ENCODE measurements at regions not wholly inside any gene's neighbourhood (a gene's known extent, or its start where the extent isn't known, plus 50 kb on each side); places are given as distances from the start of the nearest gene placed in this dataset.

GRCh38 chrX:11953615-11954014 is 184.7 kb upstream of the FRMPD4 start:
- peak; percentile 21 for DNase-seq (ENCODE audit: low read depth)

GRCh38 chrX:11954176-11954575 is 184.1 kb upstream of the FRMPD4 start:
- H3K27me3 ChIP-seq (replicated peaks; ENCODE audit: control insufficient read depth, insufficient read depth, low read length) = no peaks in the 10 kb centered on the region
- no peak overlapping the region for H3K9ac ChIP-seq (ENCODE audit: low read length)
- H3K9me3 ChIP-seq (ENCODE audit: control insufficient read depth, low read length) = no peaks in the 10 kb centered on the region
- DNase-seq (ENCODE audit: low read depth) = no peak
- H3K4me1 ChIP-seq (ENCODE audit: control insufficient read depth, insufficient read depth, low read length) = peaks cover 3% of the 10 kb centered on the region
- H3K36me3 ChIP-seq (ENCODE audit: control insufficient read depth, insufficient read depth, low read length, severe bottlenecking) = no peaks in the 10 kb centered on the region
- H3K4me3 ChIP-seq (ENCODE audit: low read length) = no peak overlapping the region

More at GRCh38 chrX:11953615-11954014, 184.7 kb upstream of the FRMPD4 start:
- no peaks in the 10 kb centered on the region for H3K36me3 ChIP-seq (ENCODE audit: control insufficient read depth, insufficient read depth, low read length, severe bottlenecking)
- H3K9ac ChIP-seq (ENCODE audit: low read length) = no peak overlapping the region
- no peaks in the 10 kb centered on the region for H3K27me3 ChIP-seq (replicated peaks; ENCODE audit: control insufficient read depth, insufficient read depth, low read length)
- H3K9me3 ChIP-seq (ENCODE audit: control insufficient read depth, low read length) = no peaks in the 10 kb centered on the region
- H3K4me1 ChIP-seq (ENCODE audit: control insufficient read depth, insufficient read depth, low read length) = peaks cover 3% of the 10 kb centered on the region
- no peak overlapping the region for H3K4me3 ChIP-seq (ENCODE audit: low read length)

GRCh38 chrX:11960031-11960430 is 178.2 kb upstream of the FRMPD4 start:
- H3K9me3 ChIP-seq (ENCODE audit: control insufficient read depth, low read length) = no peaks in the 10 kb centered on the region
- peaks cover 4% of the 10 kb centered on the region for H3K27me3 ChIP-seq (replicated peaks; ENCODE audit: control insufficient read depth, insufficient read depth, low read length)
- no peak for DNase-seq (ENCODE audit: low read depth)
- no peak overlapping the region for H3K9ac ChIP-seq (ENCODE audit: low read length)
- H3K36me3 ChIP-seq (ENCODE audit: control insufficient read depth, insufficient read depth, low read length, severe bottlenecking) = no peaks in the 10 kb centered on the region
- no peak overlapping the region for H3K4me3 ChIP-seq (ENCODE audit: low read length)
- H3K4me1 ChIP-seq (ENCODE audit: control insufficient read depth, insufficient read depth, low read length) = no peaks in the 10 kb centered on the region

- Histone ChIP-seq H3K36me3 (ENCODE audit: control insufficient read depth, insufficient read depth, low read length, severe bottlenecking) (no peaks in the 10 kb centered on the region), H3K4me3 (ENCODE audit: low read length) (no peak overlapping the region), H3K4me1 (ENCODE audit: control insufficient read depth, insufficient read depth, low read length) (peaks cover 3% of the 10 kb centered on the region), H3K9me3 (ENCODE audit: control insufficient read depth, low read length) (no peaks in the 10 kb centered on the region), H3K9ac (ENCODE audit: low read length) (no peak overlapping the region), H3K27me3 (replicated peaks; ENCODE audit: control insufficient read depth, insufficient read depth, low read length) (peaks cover 4% of the 10 kb centered on the region)
- no peak for DNase-seq (ENCODE audit: low read depth)
These were observed 172.8 kb upstream of the FRMPD4 start for GRCh38 chrX:11965436-11965835.

GRCh38 chrX:11967986-11968869 is 170.0 kb upstream of the FRMPD4 start:
- Histone ChIP-seq H3K4me1 (ENCODE audit: control insufficient read depth, insufficient read depth, low read length) (peaks cover 8% of the 10 kb centered on the region), H3K4me3 (ENCODE audit: low read length) (no peak overlapping the region), H3K9me3 (ENCODE audit: control insufficient read depth, low read length) (no peaks in the 10 kb centered on the region), H3K27me3 (replicated peaks; ENCODE audit: control insufficient read depth, insufficient read depth, low read length) (peaks cover 4% of the 10 kb centered on the region), H3K36me3 (ENCODE audit: control insufficient read depth, insufficient read depth, low read length, severe bottlenecking) (no peaks in the 10 kb centered on the region), H3K9ac (ENCODE audit: low read length) (no peak overlapping the region)
- no peak for DNase-seq (ENCODE audit: low read depth)

GRCh38 chrX:11968991-11969390 is 169.3 kb upstream of the FRMPD4 start:
- Histone ChIP-seq H3K27me3 (replicated peaks; ENCODE audit: control insufficient read depth, insufficient read depth, low read length) (peaks cover 3% of the 10 kb centered on the region), H3K9me3 (ENCODE audit: control insufficient read depth, low read length) (no peaks in the 10 kb centered on the region), H3K4me3 (ENCODE audit: low read length) (no peak overlapping the region), H3K36me3 (ENCODE audit: control insufficient read depth, insufficient read depth, low read length, severe bottlenecking) (no peaks in the 10 kb centered on the region), H3K9ac (ENCODE audit: low read length) (no peak overlapping the region), H3K4me1 (ENCODE audit: control insufficient read depth, insufficient read depth, low read length) (peaks cover 8% of the 10 kb centered on the region)
- DNase-seq (ENCODE audit: low read depth) = peak; percentile 2

GRCh38 chrX:11970578-11971359 is 167.5 kb upstream of the FRMPD4 start:
- no peaks in the 10 kb centered on the region for H3K9me3 ChIP-seq (ENCODE audit: control insufficient read depth, low read length)
- peaks cover 8% of the 10 kb centered on the region for H3K4me1 ChIP-seq (ENCODE audit: control insufficient read depth, insufficient read depth, low read length)
- H3K27me3 ChIP-seq (replicated peaks; ENCODE audit: control insufficient read depth, insufficient read depth, low read length) = peaks cover 3% of the 10 kb centered on the region
- DNase-seq (ENCODE audit: low read depth) = no peak
- no peaks in the 10 kb centered on the region for H3K36me3 ChIP-seq (ENCODE audit: control insufficient read depth, insufficient read depth, low read length, severe bottlenecking)
- no peak overlapping the region for H3K4me3 ChIP-seq (ENCODE audit: low read length)
- H3K9ac ChIP-seq (ENCODE audit: low read length) = no peak overlapping the region

- H3K9me3 ChIP-seq (ENCODE audit: control insufficient read depth, low read length) = no peaks in the 10 kb centered on the region
- no peak overlapping the region for H3K9ac ChIP-seq (ENCODE audit: low read length)
- peaks cover 3% of the 10 kb centered on the region for H3K27me3 ChIP-seq (replicated peaks; ENCODE audit: control insufficient read depth, insufficient read depth, low read length)
- no peak overlapping the region for H3K4me3 ChIP-seq (ENCODE audit: low read length)
- H3K36me3 ChIP-seq (ENCODE audit: control insufficient read depth, insufficient read depth, low read length, severe bottlenecking) = no peaks in the 10 kb centered on the region
- no peak for DNase-seq (ENCODE audit: low read depth)
- H3K4me1 ChIP-seq (ENCODE audit: control insufficient read depth, insufficient read depth, low read length) = no peaks in the 10 kb centered on the region
These were observed 161.6 kb upstream of the FRMPD4 start for GRCh38 chrX:11976663-11977062.

GRCh38 chrX:11992271-11992670 is 146.0 kb upstream of the FRMPD4 start:
- no peaks in the 10 kb centered on the region for H3K36me3 ChIP-seq (ENCODE audit: control insufficient read depth, insufficient read depth, low read length, severe bottlenecking)
- no peak overlapping the region for H3K4me3 ChIP-seq (ENCODE audit: low read length)
- H3K27me3 ChIP-seq (replicated peaks; ENCODE audit: control insufficient read depth, insufficient read depth, low read length) = no peaks in the 10 kb centered on the region
- DNase-seq (ENCODE audit: low read depth) = peak; percentile 7
- H3K9me3 ChIP-seq (ENCODE audit: control insufficient read depth, low read length) = peaks cover 8% of the 10 kb centered on the region
- no peak overlapping the region for H3K9ac ChIP-seq (ENCODE audit: low read length)
- H3K4me1 ChIP-seq (ENCODE audit: control insufficient read depth, insufficient read depth, low read length) = no peaks in the 10 kb centered on the region

- Histone ChIP-seq H3K4me3 (ENCODE audit: low read length) (no peak overlapping the region), H3K4me1 (ENCODE audit: control insufficient read depth, insufficient read depth, low read length) (no peaks in the 10 kb centered on the region), H3K27me3 (replicated peaks; ENCODE audit: control insufficient read depth, insufficient read depth, low read length) (no peaks in the 10 kb centered on the region), H3K9ac (ENCODE audit: low read length) (no peak overlapping the region), H3K9me3 (ENCODE audit: control insufficient read depth, low read length) (no peaks in the 10 kb centered on the region), H3K36me3 (ENCODE audit: control insufficient read depth, insufficient read depth, low read length, severe bottlenecking) (no peaks in the 10 kb centered on the region)
- DNase-seq (ENCODE audit: low read depth) = no peak
These were observed 143.1 kb upstream of the FRMPD4 start for GRCh38 chrX:11995146-11995545.

- no peaks in the 10 kb centered on the region for H3K36me3 ChIP-seq (ENCODE audit: control insufficient read depth, insufficient read depth, low read length, severe bottlenecking)
- H3K4me1 ChIP-seq (ENCODE audit: control insufficient read depth, insufficient read depth, low read length) = no peaks in the 10 kb centered on the region
- no peak overlapping the region for H3K4me3 ChIP-seq (ENCODE audit: low read length)
- no peak for DNase-seq (ENCODE audit: low read depth)
- H3K9me3 ChIP-seq (ENCODE audit: control insufficient read depth, low read length) = no peaks in the 10 kb centered on the region
- no peak overlapping the region for H3K9ac ChIP-seq (ENCODE audit: low read length)
- no peaks in the 10 kb centered on the region for H3K27me3 ChIP-seq (replicated peaks; ENCODE audit: control insufficient read depth, insufficient read depth, low read length)
These were observed 141.5 kb upstream of the FRMPD4 start for GRCh38 chrX:11996810-11997209.

Data from adipocyte (in vitro differentiated cells).